ENCODE measurements at regions not wholly inside any gene's neighbourhood (a gene's known extent, or its start where the extent isn't known, plus 50 kb on each side); places are given as distances from the start of the nearest gene placed in this dataset.

DNA sequence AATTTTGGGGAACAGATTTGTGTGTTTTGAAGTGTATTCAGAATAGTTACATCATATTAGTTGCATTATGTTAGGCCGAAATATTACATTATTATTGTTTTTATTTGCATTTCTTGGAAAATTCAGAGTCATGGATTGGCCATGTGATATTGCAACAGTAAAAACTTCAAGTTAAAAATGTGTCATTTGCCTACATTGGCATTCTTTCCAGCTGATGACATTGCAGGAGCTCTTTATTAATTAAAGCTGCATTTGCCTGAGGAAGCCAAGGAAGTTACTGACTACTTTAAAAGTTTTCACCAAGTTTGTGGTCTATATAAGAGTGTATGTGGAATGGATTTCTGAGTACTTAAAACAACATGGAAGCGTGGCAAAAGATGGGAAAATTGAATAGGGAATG lies 726.4 kb upstream of the SGO1 start:
- TF ChIP-seq, protein P1, sequence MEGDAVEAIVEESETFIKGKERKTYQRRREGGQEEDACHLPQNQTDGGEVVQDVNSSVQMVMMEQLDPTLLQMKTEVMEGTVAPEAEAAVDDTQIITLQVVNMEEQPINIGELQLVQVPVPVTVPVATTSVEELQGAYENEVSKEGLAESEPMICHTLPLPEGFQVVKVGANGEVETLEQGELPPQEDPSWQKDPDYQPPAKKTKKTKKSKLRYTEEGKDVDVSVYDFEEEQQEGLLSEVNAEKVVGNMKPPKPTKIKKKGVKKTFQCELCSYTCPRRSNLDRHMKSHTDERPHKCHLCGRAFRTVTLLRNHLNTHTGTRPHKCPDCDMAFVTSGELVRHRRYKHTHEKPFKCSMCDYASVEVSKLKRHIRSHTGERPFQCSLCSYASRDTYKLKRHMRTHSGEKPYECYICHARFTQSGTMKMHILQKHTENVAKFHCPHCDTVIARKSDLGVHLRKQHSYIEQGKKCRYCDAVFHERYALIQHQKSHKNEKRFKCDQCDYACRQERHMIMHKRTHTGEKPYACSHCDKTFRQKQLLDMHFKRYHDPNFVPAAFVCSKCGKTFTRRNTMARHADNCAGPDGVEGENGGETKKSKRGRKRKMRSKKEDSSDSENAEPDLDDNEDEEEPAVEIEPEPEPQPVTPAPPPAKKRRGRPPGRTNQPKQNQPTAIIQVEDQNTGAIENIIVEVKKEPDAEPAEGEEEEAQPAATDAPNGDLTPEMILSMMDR (IDR thresholded peaks at IDR 0.05), result no peak
- no peak for TF ChIP-seq POLR2A (IDR thresholded peaks at IDR 0.05)

All from Peyer's patch (tissue), 4 donors.